HEK293 (cell line): ENCODE measurements at regions not wholly inside any gene's neighbourhood (a gene's known extent, or its start where the extent isn't known, plus 50 kb on each side); places are given as distances from the start of the nearest gene placed in this dataset.

ENCODE experiments used
- CTCF ChIP-seq: fragments of 450-650 bp; formaldehyde crosslinking; IDR thresholded peaks from 2 replicates; pipeline ENCODE4 v1.5.1; 2016; ENCODE audit warnings: missing biosample characterization, missing genetic modification characterization
- ZNF404 ChIP-seq: fragments of 450-650 bp; formaldehyde crosslinking; IDR thresholded peaks from 2 replicates; pipeline ENCODE4 v1.5.1; 2017; ENCODE audit warnings: missing biosample characterization, missing genetic modification characterization
- ZNF639 ChIP-seq: fragments of 450-650 bp; formaldehyde crosslinking; IDR thresholded peaks from 2 replicates; pipeline ENCODE4 v1.5.1; 2016; ENCODE audit warnings: missing biosample characterization, missing genetic modification characterization

GRCh38 chr10:78529262-78529661 lies 495.6 kb downstream of the RPS24 start:
- TF ChIP-seq ZNF404 (tag by site-specific recombination) = no peak
- TF ChIP-seq CTCF (tag by site-specific recombination) = no peak
- no peak for TF ChIP-seq ZNF639
